CD8-positive, alpha-beta memory T cell (primary cell): ENCODE measurements at regions not wholly inside any gene's neighbourhood (a gene's known extent, or its start where the extent isn't known, plus 50 kb on each side); places are given as distances from the start of the nearest gene placed in this dataset.
"Not testable (repeated sequence)": the region's sequence is repeated elsewhere in the genome, so short reads cannot be mapped to it uniquely, and the experiment has no call there.

Experiments used
- CTCF ChIA-PET: fragments of 350-600 bp; sonication (Branson Sonifier 250); formaldehyde crosslinking; loops from one replicate; lab custom pipeline; 2021; ENCODE audit warnings: antibody characterized with exemption; lab: Charles Lee
- POLR2A ChIA-PET: fragments of 350-600 bp; sonication (Branson Sonifier 250); formaldehyde crosslinking; loops from one replicate; lab custom pipeline; 2021; ENCODE audit warnings: antibody characterized with exemption; lab: Charles Lee
- DNase-seq, 5 donors: peaks; one replicate each; pipeline versions ENCODE4 v3.0.0 to v3.0.0-alpha.2; 2020 to 2022; ENCODE audit warnings: mixed read lengths in 1 of 5
- H3K27ac ChIP-seq: one replicate; pipeline ENCODE4 v1.7.0; 2013; ENCODE audit warnings: low read depth, mild to moderate bottlenecking, low read length, moderate library complexity
- H3K27me3 ChIP-seq: 2 replicates; pipeline ENCODE4 v1.7.0; 2013; ENCODE audit warnings: low read length, mild to moderate bottlenecking; ENCODE audit not compliant: insufficient read depth, poor library complexity, severe bottlenecking
- H3K36me3 ChIP-seq: 2 replicates; pipeline ENCODE4 v1.7.0; 2013; ENCODE audit warnings: mild to moderate bottlenecking, low read length, moderate library complexity; ENCODE audit not compliant: insufficient read depth
- H3K4me1 ChIP-seq: 2 replicates; pipeline ENCODE4 v1.7.0; 2013; ENCODE audit warnings: mild to moderate bottlenecking, low read length, moderate library complexity; ENCODE audit not compliant: insufficient read depth
- H3K4me3 ChIP-seq: 2 replicates; pipeline ENCODE4 v1.7.0; 2013; ENCODE audit warnings: mild to moderate bottlenecking, low read length
- H3K9me3 ChIP-seq: 2 replicates; pipeline ENCODE4 v1.7.0; 2013; ENCODE audit warnings: mild to moderate bottlenecking, low read length
- H3K27ac Mint-ChIP-seq, 8 donors: one replicate each; pipeline ENCODE4 v1.8.0; 2020 to 2021; ENCODE audit warnings: mixed read lengths in 8 of 8, mild to moderate bottlenecking in 6 of 8, inconsistent platforms in 3 of 8, moderate library complexity in 3 of 8
- H3K27me3 Mint-ChIP-seq, 2 donors: one replicate each; pipeline ENCODE4 v1.8.0; 2020 to 2021; ENCODE audit warnings: mixed read lengths in 2 of 2, mild to moderate bottlenecking in 1 of 2, moderate library complexity in 1 of 2
- H3K36me3 Mint-ChIP-seq, 3 donors: one replicate each; pipeline ENCODE4 v1.8.0; 2020 to 2021; ENCODE audit warnings: mixed read lengths in 3 of 3, inconsistent platforms in 1 of 3, mild to moderate bottlenecking in 1 of 3
- H3K4me1 Mint-ChIP-seq, 3 donors: one replicate each; pipeline ENCODE4 v1.8.0; 2020 to 2021; ENCODE audit warnings: mixed read lengths in 3 of 3, inconsistent platforms in 1 of 3, mild to moderate bottlenecking in 1 of 3
- H3K4me3 Mint-ChIP-seq, 7 donors: one replicate each; pipeline ENCODE4 v1.8.0; 2020 to 2021; ENCODE audit warnings: mixed read lengths in 7 of 7, mild to moderate bottlenecking in 6 of 7, moderate library complexity in 4 of 7, inconsistent platforms in 2 of 7
- H3K9me3 Mint-ChIP-seq, 5 donors: one replicate each; pipeline ENCODE4 v1.8.0; 2020 to 2022; ENCODE audit warnings: mixed read lengths in 5 of 5, mild to moderate bottlenecking in 3 of 5, moderate library complexity in 2 of 5, inconsistent platforms in 1 of 5

DNA sequence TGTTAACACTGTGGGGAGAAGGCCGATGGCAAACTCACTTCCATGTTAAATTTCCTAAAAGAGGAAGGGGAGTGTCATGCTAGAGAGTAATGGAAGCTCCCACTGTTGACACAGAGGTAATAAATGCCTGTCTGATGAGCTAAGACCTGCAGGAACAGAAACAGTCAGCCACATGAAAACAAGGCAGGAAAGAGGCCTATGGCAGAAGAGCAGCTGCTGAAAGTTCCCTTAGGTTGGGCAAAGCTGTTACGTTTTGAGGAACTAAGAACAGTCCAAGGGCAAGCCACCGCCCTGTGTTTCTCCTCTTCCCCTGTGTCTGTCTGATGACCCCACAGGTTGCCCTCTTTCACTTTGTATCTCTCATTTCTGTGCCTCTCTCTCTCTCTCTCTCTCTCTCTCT is 422.6 kb downstream of the TMEM121 start:
- POLR2A ChIA-PET, H3K4me3 Mint-ChIP-seq, CTCF ChIA-PET, H3K9me3 Mint-ChIP-seq, H3K27ac ChIP-seq, H3K4me1 Mint-ChIP-seq, H3K27ac Mint-ChIP-seq, H3K36me3 Mint-ChIP-seq, H3K4me1 ChIP-seq, H3K36me3 ChIP-seq, H3K9me3 ChIP-seq, H3K27me3 ChIP-seq, H3K4me3 ChIP-seq, DNase-seq: not testable (repeated sequence)
- H3K27me3 Mint-ChIP-seq = peaks cover 16 to 67% of the 10 kb centered on the region in 2 donors

DNA sequence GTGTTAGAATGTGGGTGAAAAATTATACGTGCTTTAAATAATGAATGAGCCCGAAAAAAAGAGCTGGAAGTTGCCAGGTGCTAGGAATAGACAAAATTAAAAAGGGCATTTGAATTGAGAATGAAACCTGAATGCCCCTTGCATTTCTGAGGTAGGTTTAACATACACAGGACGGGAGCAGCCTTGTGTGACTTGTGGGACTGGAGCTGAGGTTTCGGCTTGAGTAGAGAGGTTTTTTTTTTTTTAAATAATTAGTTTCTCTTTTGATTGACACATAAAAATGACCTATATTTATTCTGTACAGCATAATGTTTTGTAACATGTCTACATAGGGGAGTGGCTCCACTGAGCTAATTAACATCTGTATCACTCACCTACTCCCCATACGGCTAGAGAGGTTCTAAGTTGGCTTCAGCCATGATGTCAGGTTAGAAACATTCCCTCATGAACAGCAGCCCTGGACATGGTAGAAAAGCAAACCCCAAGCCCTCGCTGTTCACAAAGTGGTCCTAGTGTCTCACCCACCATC is 424.0 kb downstream of the TMEM121 start:
- H3K4me3 Mint-ChIP-seq, H3K27ac Mint-ChIP-seq, POLR2A ChIA-PET, H3K9me3 Mint-ChIP-seq, H3K36me3 ChIP-seq, H3K36me3 Mint-ChIP-seq, H3K4me1 ChIP-seq, H3K4me3 ChIP-seq, H3K9me3 ChIP-seq, H3K4me1 Mint-ChIP-seq, H3K27me3 ChIP-seq, H3K27ac ChIP-seq, DNase-seq, CTCF ChIA-PET: not testable (repeated sequence)
- H3K27me3 Mint-ChIP-seq = peaks cover 17 to 57% of the 10 kb centered on the region in 2 donors

DNA sequence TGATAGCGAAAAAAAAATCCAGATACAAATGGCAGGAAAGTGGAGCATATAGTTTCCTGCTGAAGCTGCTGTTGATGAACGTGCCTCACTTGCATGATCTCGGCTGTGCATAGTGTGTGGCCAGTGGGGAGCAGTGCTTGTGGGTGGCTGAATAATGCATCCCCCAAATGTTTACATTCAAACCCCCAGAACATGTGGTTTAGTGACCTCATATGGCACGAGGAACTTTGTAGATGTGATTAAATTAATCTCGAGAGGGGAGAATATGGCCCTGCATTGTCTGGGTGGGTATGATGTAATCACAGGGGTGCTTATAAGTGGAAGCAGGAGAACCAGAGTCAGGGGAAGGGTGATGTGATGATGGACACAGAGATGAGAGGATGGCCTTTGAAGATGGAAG is 425.0 kb downstream of the TMEM121 start:
- ChIA-PET CTCF (no interaction called here), POLR2A (no interaction called here)

DNA sequence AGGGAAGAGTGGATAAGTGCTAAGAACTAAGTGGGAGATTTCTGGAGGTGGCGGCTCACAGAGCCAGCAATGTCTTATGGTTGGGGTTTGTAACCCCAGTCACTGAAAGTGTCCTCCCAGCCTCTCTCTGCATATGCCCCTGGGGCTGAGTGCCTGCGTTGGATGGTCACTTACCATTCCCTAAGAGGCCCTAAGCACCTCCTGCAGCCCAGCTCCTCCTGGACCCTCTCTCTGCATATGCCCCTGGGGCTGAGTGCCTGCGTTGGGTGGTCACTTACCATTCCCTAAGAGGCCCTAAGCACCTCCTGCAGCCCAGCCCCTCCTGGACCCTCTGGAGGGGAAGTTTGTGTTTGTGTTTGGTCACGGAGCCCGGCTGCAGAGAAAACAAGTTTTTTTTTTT is 425.8 kb downstream of the TMEM121 start:
- no peak overlapping the region for H3K27ac ChIP-seq
- H3K9me3 ChIP-seq = no peaks in the 10 kb centered on the region
- Mint-ChIP-seq H3K4me1 (peaks cover 0 to 2% (median 0%) of the 10 kb centered on the region in 3 donors), H3K36me3 (no peaks in the 10 kb centered on the region), H3K9me3 (peaks cover 0 to 7% (median 5%) of the 10 kb centered on the region in 5 donors), H3K27me3 (peaks cover 15 to 48% of the 10 kb centered on the region in 2 donors), H3K4me3 (no peak overlapping the region), H3K27ac (no peak overlapping the region)
- H3K4me3 ChIP-seq = no peak overlapping the region
- CTCF ChIA-PET = no interaction called here
- POLR2A ChIA-PET = no interaction called here
- no peaks in the 10 kb centered on the region for H3K4me1 ChIP-seq
- no peaks in the 10 kb centered on the region for H3K27me3 ChIP-seq
- no peak for DNase-seq
- no peaks in the 10 kb centered on the region for H3K36me3 ChIP-seq

More for the DNA sequence above, 425.0 kb downstream of the TMEM121 start:
- peaks cover 17 to 48% of the 10 kb centered on the region in 2 donors for H3K27me3 Mint-ChIP-seq
- no peak overlapping the region for H3K27ac Mint-ChIP-seq
- Histone ChIP-seq H3K4me1 (no peaks in the 10 kb centered on the region), H3K9me3 (no peaks in the 10 kb centered on the region), H3K27me3 (no peaks in the 10 kb centered on the region), H3K27ac (no peak overlapping the region), H3K4me3 (no peak overlapping the region), H3K36me3 (no peaks in the 10 kb centered on the region)
- no peak for DNase-seq
- H3K9me3 Mint-ChIP-seq = peaks cover 0 to 7% (median 3%) of the 10 kb centered on the region in 5 donors
- H3K4me3 Mint-ChIP-seq = no peak overlapping the region
- no peaks in the 10 kb centered on the region for H3K36me3 Mint-ChIP-seq
- H3K4me1 Mint-ChIP-seq = peaks cover 0 to 2% (median 0%) of the 10 kb centered on the region in 3 donors

DNA sequence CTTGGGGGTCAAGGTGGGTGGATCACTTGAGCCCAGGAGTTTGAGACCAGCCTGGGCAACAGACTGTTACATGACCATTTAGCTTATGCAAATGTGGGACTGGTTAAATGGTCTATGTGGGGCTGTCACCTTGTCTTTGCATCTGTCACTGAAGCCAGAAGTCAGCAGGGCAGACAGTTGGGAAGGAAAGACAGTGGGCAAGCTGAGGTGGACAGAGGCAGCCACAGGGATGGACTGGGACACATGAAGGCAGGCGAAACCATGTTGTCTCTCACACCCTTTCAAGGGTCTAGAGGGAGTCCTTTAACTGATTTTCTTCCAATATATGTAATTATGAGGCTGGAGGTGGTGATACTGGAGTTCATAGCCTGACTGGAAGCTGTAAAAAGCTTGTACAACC is 426.4 kb downstream of the TMEM121 start:
- H3K27ac ChIP-seq = no peak overlapping the region
- H3K27ac Mint-ChIP-seq = no peak overlapping the region

DNA sequence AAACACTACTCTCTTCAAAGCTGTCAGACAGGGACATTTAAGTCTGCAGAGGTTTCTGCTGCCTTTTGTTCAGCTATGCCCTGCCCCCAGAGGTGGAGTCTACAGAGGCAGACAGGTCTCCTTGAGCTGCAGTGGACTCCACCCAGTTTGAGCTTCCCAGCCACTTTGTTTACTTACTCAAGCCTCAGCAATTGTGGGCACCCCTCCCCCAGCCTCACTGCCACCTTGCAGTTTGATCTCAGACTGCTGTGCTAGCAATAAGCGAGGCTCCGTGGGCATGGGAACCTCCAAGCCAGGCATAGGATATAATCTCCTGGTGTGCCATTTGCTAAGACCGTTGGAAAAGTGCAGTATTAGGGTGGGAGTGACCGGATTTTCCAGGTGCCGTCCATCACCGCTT is 435.2 kb downstream of the TMEM121 start:
- H3K36me3 ChIP-seq, H3K27me3 ChIP-seq, H3K4me1 ChIP-seq, DNase-seq, POLR2A ChIA-PET, H3K4me3 Mint-ChIP-seq, H3K27ac Mint-ChIP-seq, H3K9me3 ChIP-seq, H3K4me3 ChIP-seq, H3K27ac ChIP-seq, H3K36me3 Mint-ChIP-seq: not testable (repeated sequence)
- Mint-ChIP-seq H3K9me3 (peaks cover 5 to 18% (median 13%) of the 10 kb centered on the region in 5 donors), H3K4me1 (peaks cover 0 to 13% (median 1%) of the 10 kb centered on the region in 3 donors), H3K27me3 (peaks cover 28 to 62% of the 10 kb centered on the region in 2 donors)
- CTCF ChIA-PET = interaction anchor here (1.7 kb wide), 1 partner anchor 13 kb away, joined by 7 read pairs; no protein-coding TSS in a partner anchor

More for the DNA sequence above, 426.4 kb downstream of the TMEM121 start:
- no peaks in the 10 kb centered on the region for H3K27me3 ChIP-seq
- Mint-ChIP-seq H3K36me3 (no peaks in the 10 kb centered on the region), H3K27me3 (peaks cover 16 to 49% of the 10 kb centered on the region in 2 donors), H3K9me3 (peaks cover 0 to 7% (median 6%) of the 10 kb centered on the region in 5 donors), H3K4me1 (peaks cover 0 to 2% (median 0%) of the 10 kb centered on the region in 3 donors), H3K4me3 (no peak overlapping the region)
- ChIA-PET CTCF (no interaction called here), POLR2A (no interaction called here)
- H3K36me3 ChIP-seq = no peaks in the 10 kb centered on the region
- no peaks in the 10 kb centered on the region for H3K4me1 ChIP-seq
- no peaks in the 10 kb centered on the region for H3K9me3 ChIP-seq
- no peak for DNase-seq
- no peak overlapping the region for H3K4me3 ChIP-seq

DNA sequence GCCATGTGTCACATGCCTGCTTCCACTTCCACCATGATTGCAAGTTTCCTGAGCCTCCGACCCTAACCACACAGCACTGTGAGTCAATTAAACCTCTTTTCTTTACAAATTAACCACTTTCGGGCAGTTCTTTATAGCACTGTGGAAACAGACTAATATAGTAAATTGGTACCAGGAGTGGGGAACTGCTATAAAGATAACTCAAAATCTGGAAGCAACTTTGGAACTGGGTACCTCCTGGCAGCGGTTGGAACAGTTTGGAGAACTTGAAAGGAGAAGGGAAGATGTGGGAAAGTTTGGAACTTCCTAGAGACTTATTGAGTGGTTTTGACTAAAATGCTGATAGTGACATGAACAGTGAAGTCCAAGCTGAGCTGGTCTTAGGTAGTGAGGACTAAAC is 436.1 kb downstream of the TMEM121 start:
- Mint-ChIP-seq H3K36me3 (peaks cover 0 to 5% (median 2%) of the 10 kb centered on the region in 3 donors), H3K27ac (no peak overlapping the region), H3K27me3 (peaks cover 33 to 65% of the 10 kb centered on the region in 2 donors), H3K4me3 (no peak overlapping the region), H3K9me3 (peaks cover 5 to 16% (median 13%) of the 10 kb centered on the region in 5 donors), H3K4me1 (peaks cover 0 to 13% (median 1%) of the 10 kb centered on the region in 3 donors)
- ChIA-PET CTCF (no interaction called here), POLR2A (no interaction called here)
- Histone ChIP-seq H3K27me3 (no peaks in the 10 kb centered on the region), H3K4me1 (no peaks in the 10 kb centered on the region), H3K36me3 (no peaks in the 10 kb centered on the region), H3K27ac (no peak overlapping the region), H3K9me3 (no peaks in the 10 kb centered on the region), H3K4me3 (no peak overlapping the region)
- DNase-seq = no peak

DNA sequence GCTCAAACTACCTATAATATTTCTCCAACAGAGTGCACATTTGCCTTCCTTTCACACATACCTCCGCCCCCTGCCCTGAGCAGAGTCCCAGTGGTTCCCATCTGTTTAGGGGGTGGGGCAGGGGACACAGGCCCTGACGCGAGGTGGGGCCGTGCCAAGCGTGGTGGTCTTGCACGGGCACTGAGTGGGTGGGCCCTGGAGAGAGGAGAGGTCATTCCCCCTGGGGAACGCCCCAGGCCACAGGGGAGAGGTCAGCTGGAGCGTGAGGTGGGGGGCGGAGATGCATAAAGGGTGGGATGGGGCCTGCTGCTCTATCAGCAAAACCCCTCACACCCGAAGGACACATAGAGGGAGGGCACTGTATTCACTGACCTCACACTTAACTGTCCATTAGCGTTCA is 441.9 kb downstream of the TMEM121 start:
- no peaks in the 10 kb centered on the region for H3K4me1 Mint-ChIP-seq
- H3K36me3 Mint-ChIP-seq = no peaks in the 10 kb centered on the region
- Histone ChIP-seq H3K4me3 (no peak overlapping the region), H3K36me3 (no peaks in the 10 kb centered on the region), H3K9me3 (no peaks in the 10 kb centered on the region), H3K27me3 (no peaks in the 10 kb centered on the region), H3K4me1 (no peaks in the 10 kb centered on the region), H3K27ac (no peak overlapping the region)
- POLR2A ChIA-PET = no interaction called here
- H3K27ac Mint-ChIP-seq = no peak overlapping the region
- H3K9me3 Mint-ChIP-seq = peaks cover 0 to 5% (median 2%) of the 10 kb centered on the region in 5 donors
- no peak for DNase-seq
- peaks cover 16 to 72% of the 10 kb centered on the region in 2 donors for H3K27me3 Mint-ChIP-seq
- H3K4me3 Mint-ChIP-seq = no peak overlapping the region
- CTCF ChIA-PET = no interaction called here
